Aorta (tissue), 5 donors: ENCODE measurements at regions not wholly inside any gene's neighbourhood (a gene's known extent, or its start where the extent isn't known, plus 50 kb on each side); places are given as distances from the start of the nearest gene placed in this dataset.

ENCODE experiments used
- ATAC-seq: fragments of 200-7000 bp; cut with Tn5 transposase; one replicate; pipeline ENCODE4 v1.9.1; 2022; ENCODE audit warnings: moderate library complexity; ENCODE audit not compliant: low FRiP score
- DNase-seq, 2 donors: peaks; one replicate each; pipeline ENCODE4 v3.0.0-alpha.2; 2020
- H3K27ac ChIP-seq, 2 donors: one replicate each; pipeline ENCODE4 v1.5.1; 2013; ENCODE audit warnings: low read length in 2 of 2, mild to moderate bottlenecking in 2 of 2, moderate library complexity in 2 of 2, control low read depth in 1 of 2, inconsistent platforms in 1 of 2, low read depth in 1 of 2
- H3K27me3 ChIP-seq, 2 donors: one replicate each; pipeline ENCODE4 v1.6.1; 2013; ENCODE audit warnings: control low read depth in 1 of 2, low read length in 1 of 2, mild to moderate bottlenecking in 1 of 2, moderate library complexity in 1 of 2; ENCODE audit not compliant: insufficient read depth in 2 of 2, control insufficient read depth in 1 of 2
- H3K36me3 ChIP-seq, 2 donors: one replicate each; pipeline ENCODE4 v1.6.1; 2013; ENCODE audit warnings: control low read depth in 1 of 2, low read length in 1 of 2, mild to moderate bottlenecking in 1 of 2; ENCODE audit not compliant: insufficient read depth in 2 of 2, control insufficient read depth in 1 of 2
- H3K4me1 ChIP-seq, 2 donors: one replicate each; pipeline ENCODE4 v1.6.1; 2013; ENCODE audit warnings: low read length in 2 of 2, control low read depth in 1 of 2, mild to moderate bottlenecking in 1 of 2, moderate library complexity in 1 of 2; ENCODE audit not compliant: insufficient read depth in 2 of 2, control insufficient read depth in 1 of 2
- H3K4me3 ChIP-seq, 2 donors: one replicate each; pipeline ENCODE4 v1.5.1; 2013; ENCODE audit warnings: low read length in 2 of 2, control low read depth in 1 of 2, mild to moderate bottlenecking in 1 of 2
- H3K9me3 ChIP-seq: one replicate; pipeline ENCODE4 v1.6.1; 2013; ENCODE audit warnings: mild to moderate bottlenecking, low read length; ENCODE audit not compliant: control insufficient read depth
- WGBS, 2 donors: extraction: QIAGEN DNeasy Blood & Tissue Kit; methylation state at CpG; one replicate each; pipeline ENCODE4 v1.1.7; 2013; 5-methylcytosine and 5-hydroxymethylcytosine counted together
- intact Hi-C, 2 donors: fragments of 100-400 bp; cut with DNase I; formaldehyde crosslinking; loops; one replicate each; pipeline versions ENCODE4 v1.14.2 to v1.15.0; 2022
- donor health status: healthy with polysubstance abuse.
- donor health status: Bipolar disorder and iron deficiency.
- donor health status: DM: no; HTN: no; CAD: no.
- donor health status: DM: no; HTN: no; CAD: no.
- donor health status: DM: yes; HTN: yes; CAD: no.

DNA sequence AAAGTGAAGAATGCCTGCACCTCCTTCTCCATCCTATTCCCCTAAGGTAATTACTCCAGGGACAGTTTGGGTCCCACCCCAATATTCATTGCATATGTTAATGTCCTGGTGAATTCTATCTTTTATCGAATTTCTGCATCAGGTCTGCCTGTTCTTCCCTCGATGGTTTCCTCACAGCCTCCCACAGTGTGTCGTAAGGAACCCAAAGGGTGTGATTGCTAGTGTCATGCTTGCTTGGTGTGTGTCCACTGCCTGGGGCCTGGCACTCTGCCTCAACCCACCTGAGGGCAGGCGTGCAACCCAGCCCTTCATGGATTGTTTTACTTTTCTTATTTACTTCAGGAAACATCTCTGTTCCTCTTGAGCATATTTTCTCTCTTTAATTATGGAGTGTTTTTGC, 60.2 kb upstream of the CYSLTR2 start:
- intact Hi-C loops: no loop called here
- WGBS, 2 donors: 88 to 94% methylated on average over 4 of the region's 4 CpGs

DNA sequence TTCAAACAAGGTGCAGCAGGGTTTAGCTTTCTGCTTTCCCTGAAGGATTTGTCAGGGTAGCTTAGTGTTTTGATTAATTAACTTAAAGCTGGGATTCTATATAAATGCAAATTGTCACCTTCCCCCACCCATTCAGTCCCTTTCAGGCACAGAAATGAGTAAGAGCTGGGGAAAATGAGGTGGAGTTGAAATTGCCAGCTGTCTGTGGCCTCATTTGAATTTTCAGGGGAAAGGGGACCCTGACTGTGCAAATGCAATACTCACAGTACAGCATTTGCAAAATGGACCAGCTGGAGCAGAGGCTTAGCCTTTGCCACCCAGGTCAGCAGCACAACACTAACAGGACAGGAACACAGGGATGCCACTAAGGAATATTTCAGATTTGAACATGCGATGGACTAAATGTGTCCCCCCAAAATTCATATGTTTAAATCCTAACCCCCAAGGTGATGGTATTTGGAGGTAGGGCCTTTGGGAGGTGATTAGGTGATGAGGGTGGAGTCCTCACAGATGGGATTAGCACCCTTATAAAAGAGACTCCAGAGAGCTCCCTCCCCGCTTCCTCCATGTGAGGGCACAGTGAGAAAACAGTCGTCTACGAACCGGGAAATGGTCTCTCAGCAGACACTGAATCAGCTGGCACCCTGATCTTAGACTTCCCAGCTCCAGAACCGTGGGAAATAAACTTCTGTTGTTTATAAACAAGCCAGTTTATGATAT, 59.5 kb upstream of the CYSLTR2 start:
- Histone ChIP-seq H3K36me3 (no peaks in the 10 kb centered on the region), H3K27ac (no peak overlapping the region), H3K4me1 (no peaks in the 10 kb centered on the region), H3K27me3 (no peaks in the 10 kb centered on the region), H3K4me3 (no peak overlapping the region), H3K9me3 (peaks cover 1% of the 10 kb centered on the region)
- WGBS, 2 donors: 64 to 73% methylated on average over 6 of the region's 6 CpGs
- DNase-seq (no peak), ATAC-seq (no peak)
- intact Hi-C loops: loop anchor here in 1 of 2 donors (2.0 kb wide), 1 partner anchor 175 kb away; no protein-coding TSS in a partner anchor

More for the DNA sequence above, 60.2 kb upstream of the CYSLTR2 start:
- DNase-seq: no peak
- no peaks in the 10 kb centered on the region for H3K36me3 ChIP-seq
- H3K9me3 ChIP-seq: no peaks in the 10 kb centered on the region
- H3K27ac ChIP-seq: no peak overlapping the region
- no peak for ATAC-seq
- H3K4me1 ChIP-seq: no peaks in the 10 kb centered on the region
- no peak overlapping the region for H3K4me3 ChIP-seq
- H3K27me3 ChIP-seq: no peaks in the 10 kb centered on the region

GRCh38 chr13:48595431-48596429, 58.0 kb upstream of the CYSLTR2 start:
- WGBS, 2 donors: 59 to 63% methylated on average over 7 of the region's 7 CpGs
- H3K27ac ChIP-seq: no peak overlapping the region
- peak in 1 of 2 donors; percentile 67 for DNase-seq
- no peaks in the 10 kb centered on the region for H3K36me3 ChIP-seq
- no peak overlapping the region for H3K4me3 ChIP-seq
- H3K27me3 ChIP-seq: no peaks in the 10 kb centered on the region
- intact Hi-C loops: loop anchor here (2.0 to 5.0 kb wide), 2 partner anchors 172 to 173 kb away; no protein-coding TSS in a partner anchor
- ATAC-seq: peak; percentile 87
- peaks cover 4% of the 10 kb centered on the region for H3K9me3 ChIP-seq
- peaks cover 0 to under 1% of the 10 kb centered on the region in 2 donors for H3K4me1 ChIP-seq

GRCh38 chr13:48600374-48601364, 53.1 kb upstream of the CYSLTR2 start:
- H3K27ac ChIP-seq: no peak overlapping the region
- intact Hi-C loops: loop anchor here in 1 of 2 donors (10.0 kb wide), 1 partner anchor 144 kb away; no protein-coding TSS in a partner anchor
- 23 to 28% methylated on average over 5 of the region's 5 CpGs for WGBS, 2 donors
- H3K27me3 ChIP-seq: no peaks in the 10 kb centered on the region
- H3K9me3 ChIP-seq: peaks cover 4% of the 10 kb centered on the region
- DNase-seq (no peak), ATAC-seq (no peak)
- peaks cover 0 to 3% of the 10 kb centered on the region in 2 donors for H3K4me1 ChIP-seq
- no peak overlapping the region for H3K4me3 ChIP-seq
- H3K36me3 ChIP-seq: no peaks in the 10 kb centered on the region

DNA sequence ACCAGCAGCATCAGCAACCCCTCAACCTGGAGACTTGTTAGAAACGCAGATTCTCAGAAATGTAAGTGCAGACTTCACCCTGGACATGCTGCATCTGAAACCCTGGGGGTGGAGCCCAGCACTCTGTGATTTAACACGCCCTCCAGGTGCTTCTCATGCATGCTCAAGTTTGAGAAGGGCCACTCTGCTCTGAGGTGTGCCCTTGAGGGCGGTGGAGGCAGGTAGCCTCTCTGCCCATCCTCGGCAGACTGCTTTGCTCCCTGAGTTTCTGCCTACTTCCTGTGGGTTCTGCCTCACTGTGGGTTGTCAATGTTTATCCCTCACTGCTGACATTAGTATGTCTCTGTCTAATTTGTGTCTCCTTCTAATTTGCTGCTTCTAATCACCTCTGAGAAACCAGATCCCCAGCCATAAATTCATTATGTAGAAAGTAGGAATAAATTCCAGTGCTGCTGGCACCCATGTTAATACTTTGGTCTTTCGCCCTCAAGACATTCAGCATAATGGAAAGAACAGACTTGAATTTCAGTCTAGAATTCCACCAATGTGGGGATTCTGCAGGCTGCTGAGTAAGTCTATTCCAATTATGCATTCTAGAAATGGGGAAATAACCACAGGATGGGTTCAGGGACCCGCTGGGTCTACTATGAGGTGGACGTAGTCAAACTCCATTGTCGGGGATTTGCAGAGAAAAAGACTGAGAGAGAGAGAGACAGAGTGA, 51.3 kb upstream of the CYSLTR2 start:
- ATAC-seq: no peak
- peaks cover 4% of the 10 kb centered on the region for H3K9me3 ChIP-seq
- 94% methylated on average over 8 of the region's 8 CpGs for WGBS, 2 donors
- intact Hi-C loops: loop anchor here in 1 of 2 donors (10.0 kb wide), 1 partner anchor 142 kb away; no protein-coding TSS in a partner anchor
- no peaks in the 10 kb centered on the region for H3K27me3 ChIP-seq
- H3K36me3 ChIP-seq: no peaks in the 10 kb centered on the region
- H3K4me1 ChIP-seq: peaks cover 0 to 3% of the 10 kb centered on the region in 2 donors
- no peak overlapping the region for H3K27ac ChIP-seq
- H3K4me3 ChIP-seq: no peak overlapping the region
- DNase-seq: no peak

DNA sequence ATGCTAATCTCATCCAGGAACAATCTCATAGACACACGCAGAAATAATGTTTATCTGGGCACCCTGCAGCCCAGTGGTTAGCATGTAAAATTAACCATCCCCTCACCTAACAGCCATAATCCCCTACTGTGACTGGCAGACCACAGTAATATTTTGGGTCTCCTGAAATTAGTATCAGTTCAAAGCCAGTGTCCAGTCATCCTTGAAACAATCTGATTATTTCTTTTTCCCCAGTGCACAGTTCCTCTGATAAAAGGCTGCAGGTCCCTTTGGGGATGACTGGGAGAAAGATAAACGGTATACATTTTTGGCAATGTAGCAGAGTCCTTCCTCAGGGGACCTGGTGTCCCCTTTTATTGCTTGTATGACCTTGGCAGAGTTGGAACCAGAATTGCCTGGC, 50.4 kb upstream of the CYSLTR2 start:
- H3K4me3 ChIP-seq: no peak overlapping the region
- H3K27me3 ChIP-seq: no peaks in the 10 kb centered on the region
- H3K36me3 ChIP-seq: no peaks in the 10 kb centered on the region
- intact Hi-C loops: loop anchor here in 1 of 2 donors (10.0 kb wide), 1 partner anchor 141 kb away; no protein-coding TSS in a partner anchor
- no peak for DNase-seq
- no peak overlapping the region for H3K27ac ChIP-seq
- peaks cover 0 to 3% of the 10 kb centered on the region in 2 donors for H3K4me1 ChIP-seq
- peaks cover 4% of the 10 kb centered on the region for H3K9me3 ChIP-seq
- 18 to 24% methylated on average over 2 of the region's 2 CpGs for WGBS, 2 donors
- no peak for ATAC-seq
